ENCODE measurements at regions not wholly inside any gene's neighbourhood (a gene's known extent, or its start where the extent isn't known, plus 50 kb on each side); places are given as distances from the start of the nearest gene placed in this dataset.

GRCh38 chr10:130553826-130554225 lies 417.6 kb downstream of the GLRX3 start:
- H3K27ac ChIP-seq = no peak overlapping the region
- no peaks in the 10 kb centered on the region for H3K27me3 ChIP-seq
- H3K9me3 ChIP-seq = no peaks in the 10 kb centered on the region
- DNase-seq = no peak
- no peaks in the 10 kb centered on the region for H3K36me3 ChIP-seq
- TF ChIP-seq CTCF (IDR thresholded peaks at IDR 0.05) (no peak), POLR2A (IDR thresholded peaks at IDR 0.05) (no peak)
- no peaks in the 10 kb centered on the region for H3K4me1 ChIP-seq
- H3K4me3 ChIP-seq = no peak overlapping the region

GRCh38 chr10:130554701-130555410 lies 418.7 kb downstream of the GLRX3 start:
- Histone ChIP-seq H3K27ac (no peak overlapping the region), H3K36me3 (no peaks in the 10 kb centered on the region), H3K4me3 (no peak overlapping the region), H3K4me1 (no peaks in the 10 kb centered on the region), H3K9me3 (no peaks in the 10 kb centered on the region), H3K27me3 (no peaks in the 10 kb centered on the region)
- TF ChIP-seq POLR2A (IDR thresholded peaks at IDR 0.05) = no peak
- no peak for TF ChIP-seq CTCF (IDR thresholded peaks at IDR 0.05)
- no peak for DNase-seq

- TF ChIP-seq CTCF (IDR thresholded peaks at IDR 0.05) (no peak), POLR2A (IDR thresholded peaks at IDR 0.05) (no peak)
- no peak for DNase-seq
- H3K4me3 ChIP-seq = no peak overlapping the region
- no peaks in the 10 kb centered on the region for H3K9me3 ChIP-seq
- no peaks in the 10 kb centered on the region for H3K36me3 ChIP-seq
- H3K4me1 ChIP-seq = no peaks in the 10 kb centered on the region
- H3K27ac ChIP-seq = no peak overlapping the region
- no peaks in the 10 kb centered on the region for H3K27me3 ChIP-seq
Measured at GRCh38 chr10:130555411-130555750, 419.2 kb downstream of the GLRX3 start.

- TF ChIP-seq CTCF (IDR thresholded peaks at IDR 0.05) (no peak), POLR2A (IDR thresholded peaks at IDR 0.05) (no peak)
- Histone ChIP-seq H3K4me3 (no peak overlapping the region), H3K27me3 (no peaks in the 10 kb centered on the region)
Measured at GRCh38 chr10:130557181-130557845, 421.1 kb downstream of the GLRX3 start.

GRCh38 chr10:130558746-130559546 lies 422.8 kb downstream of the GLRX3 start:
- TF ChIP-seq CTCF (IDR thresholded peaks at IDR 0.05) (no peak), POLR2A (IDR thresholded peaks at IDR 0.05) (no peak)
- Histone ChIP-seq H3K27me3 (no peaks in the 10 kb centered on the region), H3K9me3 (no peaks in the 10 kb centered on the region), H3K36me3 (no peaks in the 10 kb centered on the region), H3K4me1 (no peaks in the 10 kb centered on the region), H3K27ac (no peak overlapping the region), H3K4me3 (no peak overlapping the region)
- DNase-seq = no peak

More at GRCh38 chr10:130557181-130557845, 421.1 kb downstream of the GLRX3 start:
- Histone ChIP-seq H3K27ac (no peak overlapping the region), H3K4me1 (no peaks in the 10 kb centered on the region), H3K36me3 (no peaks in the 10 kb centered on the region), H3K9me3 (no peaks in the 10 kb centered on the region)
- DNase-seq = no peak

Measured in Peyer's patch (tissue), 4 donors.